Peyer's patch (tissue), 4 donors: ENCODE measurements at regions not wholly inside any gene's neighbourhood (a gene's known extent, or its start where the extent isn't known, plus 50 kb on each side); places are given as distances from the start of the nearest gene placed in this dataset.

Experiments used
- CTCF ChIP-seq, 6 experiments: fragments of 450-650 bp in 4 of 6; fragments of 200-600 bp in 2 of 6; sonication (generic) in 1 of 6; IDR thresholded peaks; one replicate each; pipeline ENCODE4 v1.5.1; 2017 to 2019; ENCODE audit warnings: antibody characterized with exemption in 6 of 6, mild to moderate bottlenecking in 3 of 6, moderate library complexity in 1 of 6
- POLR2A ChIP-seq, 2 donors: fragments of 450-650 bp; IDR thresholded peaks; one replicate each; pipeline ENCODE4 v1.5.1; 2017; ENCODE audit warnings: antibody characterized with exemption in 2 of 2, mild to moderate bottlenecking in 2 of 2, moderate library complexity in 2 of 2

GRCh38 chr14:71636076-71636475, 296.2 kb upstream of the RGS6 start:
- TF ChIP-seq CTCF (IDR thresholded peaks at IDR 0.05) (no peak), POLR2A (IDR thresholded peaks at IDR 0.05) (no peak)
